HCT116 (cell line): ENCODE measurements at regions not wholly inside any gene's neighbourhood (a gene's known extent, or its start where the extent isn't known, plus 50 kb on each side); places are given as distances from the start of the nearest gene placed in this dataset.

Source experiments
- CEBPB ChIP-seq: IDR thresholded peaks from 2 replicates; pipeline ENCODE4 v1.6.1; 2012; ENCODE audit warnings: low read depth
- CTCF ChIP-seq, 3 experiments: fragments of 200-600 bp in 1 of 3; sonication (generic) in 1 of 3; IDR thresholded peaks in 2 of 3; conservative IDR thresholded peaks in 1 of 3; 2 replicates each; pipeline ENCODE4 v1.5.1; 2012 to 2017; ENCODE audit warnings: low read depth in 2 of 3, low read length in 2 of 3, antibody characterized with exemption in 1 of 3, borderline replicate concordance in 1 of 3, control low read depth in 1 of 3, mild to moderate bottlenecking in 1 of 3, mixed read lengths in 1 of 3, mixed run types in 1 of 3, moderate library complexity in 1 of 3; ENCODE audit not compliant: insufficient read depth in 1 of 3
- EZH2 ChIP-seq: fragments of 200-600 bp; sonication (generic); IDR thresholded peaks from 2 replicates; pipeline ENCODE4 v1.6.1; 2017; ENCODE audit warnings: antibody characterized with exemption, mixed run types
- JUND ChIP-seq: IDR thresholded peaks from 2 replicates; pipeline ENCODE4 v1.6.1; 2012
- POLR2A ChIP-seq: IDR thresholded peaks from 2 replicates; pipeline ENCODE4 v1.7.0; 2011; ENCODE audit warnings: borderline replicate concordance; ENCODE audit not compliant: insufficient read depth, insufficient read length; ENCODE audit errors: extremely low read depth
- POLR2AphosphoS5 ChIP-seq: IDR thresholded peaks from 2 replicates; pipeline ENCODE4 v1.6.1; 2011; ENCODE audit warnings: mild to moderate bottlenecking, low read depth, low read length, moderate library complexity
- SIN3A ChIP-seq: IDR thresholded peaks from 2 replicates; pipeline ENCODE4 v1.6.1; 2012; ENCODE audit warnings: low read depth
- SP1 ChIP-seq: IDR thresholded peaks from 2 replicates; pipeline ENCODE4 v1.6.1; 2012; ENCODE audit warnings: low read depth
- TCF7L2 ChIP-seq: IDR thresholded peaks from 2 replicates; pipeline ENCODE4 v1.7.0; 2011; ENCODE audit warnings: borderline replicate concordance, inconsistent platforms; ENCODE audit not compliant: insufficient read depth, insufficient read length; ENCODE audit errors: extremely low read depth
- ZNF274 ChIP-seq: fragments of 200-500 bp; sonication (Bioruptor generic); IDR thresholded peaks from 2 replicates; pipeline ENCODE4 v1.6.1; 2014; ENCODE audit warnings: mild to moderate bottlenecking, low read depth, low read length, inconsistent platforms

- TF ChIP-seq CTCF (IDR thresholded peaks at IDR 0.05 in 2 of 3, conservative IDR thresholded peaks at IDR 0.05 in 1 of 3; ENCODE audit: borderline replicate concordance in 1 of 3, insufficient read depth in 1 of 3, low read depth in 2 of 3, low read length in 2 of 3) (peak; percentile 26 to 85 (median 72); a peak in 4 of 6 replicates), POLR2AphosphoS5 (no peak), POLR2A (no peak), EZH2 (no peak), SIN3A (no peak), JUND (no peak), TCF7L2 (no peak), CEBPB (no peak; the same call in 1 of the 2 replicates), SP1 (no peak), ZNF274 (no peak)
These were observed 169.7 kb upstream of the TMCO5A start for GRCh38 chr15:37764733-37765191.
